DND-41 (cell line): ENCODE measurements at regions not wholly inside any gene's neighbourhood (a gene's known extent, or its start where the extent isn't known, plus 50 kb on each side); places are given as distances from the start of the nearest gene placed in this dataset.

Experiments
- ATAC-seq: fragments of 200-7000 bp; cut with Tn5 transposase; 3 replicates; pipeline ENCODE4 v1.9.1; 2021; ENCODE audit warnings: low read depth; ENCODE audit not compliant: insufficient read depth
- DNase-seq: peaks from one replicate; pipeline ENCODE4 v3.0.0-alpha.2; 2020
- H2AFZ ChIP-seq: 2 replicates; pipeline ENCODE4 v1.6.0; 2012; ENCODE audit warnings: low read depth, low read length
- H3K27ac ChIP-seq: 2 replicates; pipeline ENCODE4 v1.5.1; 2012; ENCODE audit warnings: low read length, inconsistent platforms
- H3K27me3 ChIP-seq: fragments of 200-600 bp; sonication (generic); 2 replicates; pipeline ENCODE4 v1.6.0; 2012; ENCODE audit warnings: low read length, mild to moderate bottlenecking, inconsistent platforms; ENCODE audit not compliant: insufficient read depth, poor library complexity
- H3K36me3 ChIP-seq: 2 replicates; pipeline ENCODE4 v1.5.1; 2012; ENCODE audit warnings: low read length, inconsistent platforms; ENCODE audit not compliant: insufficient read depth
- H3K4me1 ChIP-seq: 2 replicates; pipeline ENCODE4 v1.5.1; 2012; ENCODE audit warnings: mild to moderate bottlenecking, low read length; ENCODE audit not compliant: insufficient read depth
- H3K4me2 ChIP-seq: 2 replicates; pipeline ENCODE4 v1.6.0; 2012; ENCODE audit warnings: mild to moderate bottlenecking, moderate library complexity, low read length, inconsistent platforms; ENCODE audit not compliant: insufficient read depth
- H3K4me3 ChIP-seq, 2 experiments: fragments of 200-600 bp in 1 of 2; shearing (Covaris generic) in 1 of 2; 2 replicates each; pipeline ENCODE4 v1.5.1; 2012 to 2016; ENCODE audit warnings: inconsistent platforms in 2 of 2, low read length in 2 of 2, mild to moderate bottlenecking in 2 of 2, low read depth in 1 of 2, moderate library complexity in 1 of 2
- H3K79me2 ChIP-seq: 2 replicates; pipeline ENCODE4 v1.6.0; 2012; ENCODE audit warnings: low read length, inconsistent platforms; ENCODE audit not compliant: insufficient read depth
- H3K9ac ChIP-seq: 2 replicates; pipeline ENCODE4 v1.6.0; 2012; ENCODE audit warnings: low read depth, mild to moderate bottlenecking, inconsistent platforms, low read length, moderate library complexity
- H3K9me3 ChIP-seq: 2 replicates; pipeline ENCODE4 v1.5.1; 2012; ENCODE audit warnings: low read length, moderate library complexity, mild to moderate bottlenecking, inconsistent platforms; ENCODE audit not compliant: insufficient read depth, severe bottlenecking
- H4K20me1 ChIP-seq: 2 replicates; pipeline ENCODE4 v1.6.0; 2012; ENCODE audit warnings: low read length; ENCODE audit not compliant: insufficient read depth
- EZH2 ChIP-seq: IDR thresholded peaks from 3 replicates; pipeline ENCODE4 v1.6.1; 2012; ENCODE audit warnings: borderline replicate concordance, low read depth, mild to moderate bottlenecking, moderate library complexity, low read length, inconsistent platforms; ENCODE audit not compliant: severe bottlenecking
- TF ChIP-seq, protein P1 (sequence below): IDR thresholded peaks from 2 replicates; pipeline ENCODE4 v1.5.1; 2012; ENCODE audit warnings: borderline replicate concordance, low read length, moderate library complexity, mild to moderate bottlenecking; ENCODE audit not compliant: poor library complexity, severe bottlenecking; ENCODE audit errors: extremely low read depth

DNA sequence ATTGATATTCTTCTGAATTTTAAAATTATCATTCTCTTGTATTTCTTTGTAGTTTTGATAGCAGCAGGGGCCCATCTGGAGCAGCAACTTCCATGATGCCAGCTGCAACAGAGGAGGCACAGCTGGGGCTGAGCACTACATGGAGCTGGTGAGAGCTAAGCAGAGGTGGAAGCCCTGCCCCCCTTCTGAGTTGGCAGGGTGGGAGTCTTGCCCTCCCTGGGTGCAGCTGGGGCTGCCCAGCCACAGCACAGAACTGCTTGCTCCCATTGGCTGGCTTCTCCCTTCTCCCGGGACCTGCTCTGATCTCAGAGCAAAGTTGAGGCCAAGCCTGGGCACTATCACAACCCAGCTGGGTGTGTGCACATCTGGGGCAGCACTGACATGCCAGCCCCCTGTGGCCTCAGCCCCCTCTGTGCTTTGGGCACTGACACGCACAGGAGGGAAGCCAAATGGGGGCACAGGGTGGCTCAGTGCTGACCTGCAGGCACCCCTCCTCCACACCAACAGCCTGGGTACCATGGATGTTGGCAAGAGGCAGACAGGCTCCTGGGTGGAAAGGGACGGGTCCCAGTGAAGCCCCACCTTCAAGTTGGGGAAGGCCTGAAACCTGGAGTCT is 69.1 kb upstream of the EYA4 start:
- no peak overlapping the region for H3K9ac ChIP-seq
- no peaks in the 10 kb centered on the region for H4K20me1 ChIP-seq
- no peak for ATAC-seq
- no peaks in the 10 kb centered on the region for H3K27me3 ChIP-seq
- no peak overlapping the region for H2AFZ ChIP-seq
- no peak overlapping the region for H3K4me2 ChIP-seq
- H3K27ac ChIP-seq: no peak overlapping the region
- peaks cover 12% of the 10 kb centered on the region for H3K9me3 ChIP-seq
- no peaks in the 10 kb centered on the region for H3K36me3 ChIP-seq
- no peaks in the 10 kb centered on the region for H3K79me2 ChIP-seq
- H3K4me1 ChIP-seq: no peaks in the 10 kb centered on the region
- H3K4me3 ChIP-seq: no peak overlapping the region
- no peak for DNase-seq
- TF ChIP-seq EZH2: no peak
- TF ChIP-seq, protein P1, sequence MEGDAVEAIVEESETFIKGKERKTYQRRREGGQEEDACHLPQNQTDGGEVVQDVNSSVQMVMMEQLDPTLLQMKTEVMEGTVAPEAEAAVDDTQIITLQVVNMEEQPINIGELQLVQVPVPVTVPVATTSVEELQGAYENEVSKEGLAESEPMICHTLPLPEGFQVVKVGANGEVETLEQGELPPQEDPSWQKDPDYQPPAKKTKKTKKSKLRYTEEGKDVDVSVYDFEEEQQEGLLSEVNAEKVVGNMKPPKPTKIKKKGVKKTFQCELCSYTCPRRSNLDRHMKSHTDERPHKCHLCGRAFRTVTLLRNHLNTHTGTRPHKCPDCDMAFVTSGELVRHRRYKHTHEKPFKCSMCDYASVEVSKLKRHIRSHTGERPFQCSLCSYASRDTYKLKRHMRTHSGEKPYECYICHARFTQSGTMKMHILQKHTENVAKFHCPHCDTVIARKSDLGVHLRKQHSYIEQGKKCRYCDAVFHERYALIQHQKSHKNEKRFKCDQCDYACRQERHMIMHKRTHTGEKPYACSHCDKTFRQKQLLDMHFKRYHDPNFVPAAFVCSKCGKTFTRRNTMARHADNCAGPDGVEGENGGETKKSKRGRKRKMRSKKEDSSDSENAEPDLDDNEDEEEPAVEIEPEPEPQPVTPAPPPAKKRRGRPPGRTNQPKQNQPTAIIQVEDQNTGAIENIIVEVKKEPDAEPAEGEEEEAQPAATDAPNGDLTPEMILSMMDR: no peak

GRCh38 chr6:133173276-133173675 is 67.9 kb upstream of the EYA4 start:
- no peak for ATAC-seq

DNA sequence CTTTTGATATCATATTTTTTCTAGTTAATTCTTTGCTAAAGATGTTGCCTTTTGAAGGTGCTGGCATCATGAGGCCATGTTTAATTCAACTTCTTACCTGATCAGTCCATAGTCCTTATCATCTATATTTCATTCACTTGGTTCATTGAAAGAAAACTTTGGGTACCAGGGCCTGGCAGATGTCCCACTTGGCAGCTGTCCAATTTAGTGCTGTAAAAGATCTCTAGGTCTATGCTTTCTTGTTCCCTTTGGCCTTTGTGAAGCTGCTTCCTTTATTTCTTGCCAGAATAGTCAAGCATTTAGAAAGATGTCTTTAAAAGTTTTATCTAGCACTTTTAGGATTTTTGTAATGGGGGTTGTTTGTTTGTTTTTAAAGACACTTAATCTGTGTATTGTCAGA is 61.7 kb upstream of the EYA4 start:
- Histone ChIP-seq H3K4me1 (no peaks in the 10 kb centered on the region), H3K4me2 (no peak overlapping the region), H3K9ac (no peak overlapping the region), H3K79me2 (no peaks in the 10 kb centered on the region), H3K9me3 (no peaks in the 10 kb centered on the region), H3K27ac (no peak overlapping the region), H3K4me3 (no peak overlapping the region), H4K20me1 (no peaks in the 10 kb centered on the region), H3K36me3 (no peaks in the 10 kb centered on the region), H2AFZ (no peak overlapping the region), H3K27me3 (no peaks in the 10 kb centered on the region)
- TF ChIP-seq EZH2: no peak
- TF ChIP-seq, protein P1: no peak
- no peak for DNase-seq
- ATAC-seq: no peak

More at GRCh38 chr6:133173276-133173675, 67.9 kb upstream of the EYA4 start:
- Histone ChIP-seq H3K4me2 (no peak overlapping the region), H3K27ac (no peak overlapping the region), H4K20me1 (no peaks in the 10 kb centered on the region), H3K9me3 (peaks cover 12% of the 10 kb centered on the region), H3K9ac (no peak overlapping the region), H2AFZ (no peak overlapping the region), H3K79me2 (no peaks in the 10 kb centered on the region), H3K27me3 (no peaks in the 10 kb centered on the region), H3K4me3 (no peak overlapping the region), H3K4me1 (no peaks in the 10 kb centered on the region), H3K36me3 (no peaks in the 10 kb centered on the region)
- TF ChIP-seq, protein P1: no peak
- TF ChIP-seq EZH2: no peak
- DNase-seq: no peak

- DNase-seq (no peak), ATAC-seq (no peak)
- Histone ChIP-seq H2AFZ (no peak overlapping the region), H3K9me3 (no peaks in the 10 kb centered on the region), H3K27me3 (no peaks in the 10 kb centered on the region), H4K20me1 (no peaks in the 10 kb centered on the region), H3K4me3 (no peak overlapping the region), H3K27ac (no peak overlapping the region), H3K4me2 (no peak overlapping the region), H3K4me1 (no peaks in the 10 kb centered on the region), H3K9ac (no peak overlapping the region), H3K79me2 (no peaks in the 10 kb centered on the region), H3K36me3 (no peaks in the 10 kb centered on the region)
- TF ChIP-seq, protein P1: no peak
- TF ChIP-seq EZH2: no peak
Observed at GRCh38 chr6:133183691-133184090, 57.5 kb upstream of the EYA4 start.
